HEK293T (cell line): ENCODE measurements at regions not wholly inside any gene's neighbourhood (a gene's known extent, or its start where the extent isn't known, plus 50 kb on each side); places are given as distances from the start of the nearest gene placed in this dataset.

Experiments
- CTBP1 ChIP-seq: fragments of 450-650 bp; IDR thresholded peaks from 2 replicates; pipeline ENCODE4 v1.6.1; 2016; ENCODE audit warnings: borderline replicate concordance
- FOXA1 ChIP-seq: fragments of 450-650 bp; IDR thresholded peaks from 2 replicates; pipeline ENCODE4 v1.6.1; 2016; ENCODE audit warnings: mild to moderate bottlenecking
- FOXK2 ChIP-seq: fragments of 450-650 bp; IDR thresholded peaks from 2 replicates; pipeline ENCODE4 v1.6.1; 2016; ENCODE audit warnings: mild to moderate bottlenecking
- SP1 ChIP-seq: fragments of 450-650 bp; IDR thresholded peaks from 2 replicates; pipeline ENCODE4 v1.6.1; 2017
- SUZ12 ChIP-seq: fragments of 450-650 bp; IDR thresholded peaks from 2 replicates; pipeline ENCODE4 v1.6.1; 2016; ENCODE audit warnings: mild to moderate bottlenecking

DNA sequence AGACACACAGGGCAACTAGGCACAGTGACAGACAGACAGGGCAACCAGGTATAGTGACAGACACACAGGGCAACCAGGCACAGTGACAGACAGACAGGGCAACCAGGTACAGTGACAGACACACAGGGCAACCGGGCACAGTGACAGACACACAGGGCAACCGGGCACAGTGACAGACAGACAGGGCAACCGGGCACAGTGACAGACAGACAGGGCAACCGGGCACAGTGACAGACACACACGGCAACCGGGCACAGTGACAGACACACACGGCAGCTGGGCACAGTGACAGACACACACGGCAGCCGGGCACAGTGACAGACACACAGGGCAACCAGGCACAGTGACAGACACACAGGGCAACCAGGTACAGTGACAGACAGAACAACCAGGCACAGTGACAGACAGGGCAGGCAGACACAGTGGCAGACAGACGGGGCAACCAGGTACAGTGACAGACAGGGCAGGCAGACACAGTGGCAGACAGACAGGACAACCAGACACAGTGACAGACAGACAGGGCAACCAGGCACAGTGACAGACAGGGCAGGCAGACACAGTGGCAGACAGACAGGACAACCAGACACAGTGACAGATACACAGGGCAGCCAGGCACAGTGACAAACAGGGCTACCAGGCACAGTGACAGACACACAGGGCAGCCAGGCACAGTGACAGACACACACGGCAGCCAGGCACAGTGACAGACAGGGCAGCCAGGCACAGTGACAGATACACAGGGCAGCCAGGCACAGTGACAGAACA is 64.7 kb upstream of the RAB6C start:
- no peak for TF ChIP-seq SUZ12
- TF ChIP-seq FOXK2: no peak
- TF ChIP-seq CTBP1: no peak
- no peak for TF ChIP-seq FOXA1
- TF ChIP-seq SP1: no peak
